Erythroblast (primary cell): ENCODE measurements at regions not wholly inside any gene's neighbourhood (a gene's known extent, or its start where the extent isn't known, plus 50 kb on each side); places are given as distances from the start of the nearest gene placed in this dataset.

Experiments used
- GATA1 ChIP-seq: IDR thresholded peaks from 2 replicates; pipeline ENCODE4 v1.6.1; 2011; ENCODE audit warnings: low read depth, mild to moderate bottlenecking, control low read depth, low read length, moderate library complexity
- POLR2A ChIP-seq: IDR thresholded peaks from 2 replicates; pipeline ENCODE4 v1.6.1; 2011; ENCODE audit warnings: mild to moderate bottlenecking, low read length

- no peak for TF ChIP-seq POLR2A
- TF ChIP-seq GATA1: no peak
Measured at GRCh38 chr12:60834806-60835205, 1239.0 kb downstream of the SLC16A7 start.
